ENCODE measurements at regions not wholly inside any gene's neighbourhood (a gene's known extent, or its start where the extent isn't known, plus 50 kb on each side); places are given as distances from the start of the nearest gene placed in this dataset.
"Not testable (repeated sequence)": the region's sequence is repeated elsewhere in the genome, so short reads cannot be mapped to it uniquely, and the experiment has no call there.

DNA sequence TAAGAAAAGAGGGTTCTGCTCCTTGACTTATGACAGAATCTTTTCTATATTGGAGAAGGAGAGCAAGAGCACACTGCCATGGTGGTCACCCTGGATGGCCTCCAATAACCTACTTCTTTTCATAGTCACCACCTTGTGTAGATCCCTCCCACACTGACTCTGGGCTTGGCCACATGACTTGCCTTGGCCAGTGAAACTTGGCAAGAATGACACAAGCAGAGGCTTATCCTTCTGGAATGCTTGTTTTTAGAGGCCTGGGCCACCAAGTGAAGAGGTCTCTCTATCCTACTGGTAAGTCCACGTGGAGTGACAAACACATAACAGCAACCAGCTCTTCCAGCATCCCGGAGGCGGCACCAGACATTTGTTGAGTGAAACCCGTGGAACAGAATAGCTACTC is 349.4 kb upstream of the JARID2 start:
- H3K4me1 ChIP-seq, result no peaks in the 10 kb centered on the region
- H3K9me3 ChIP-seq, result no peaks in the 10 kb centered on the region
- DNase-seq (ENCODE audit: low spot score in 2 of 2), result no peak
- H3K4me3 ChIP-seq, result no peak overlapping the region
- H3K36me3 ChIP-seq, result no peaks in the 10 kb centered on the region
- intact Hi-C loops (cut with DNase I), result no loop called here
- no peaks in the 10 kb centered on the region for H3K27me3 ChIP-seq
- H3K27ac ChIP-seq, result no peak overlapping the region
- TF ChIP-seq CTCF (IDR thresholded peaks at IDR 0.05), result no peak

- H3K27me3 ChIP-seq, result no peaks in the 10 kb centered on the region
- no peak for DNase-seq (ENCODE audit: low spot score in 2 of 2)
- no peaks in the 10 kb centered on the region for H3K9me3 ChIP-seq
- no peaks in the 10 kb centered on the region for H3K36me3 ChIP-seq
- no peak for TF ChIP-seq CTCF (IDR thresholded peaks at IDR 0.05)
- H3K4me3 ChIP-seq, result no peak overlapping the region
- intact Hi-C loops (cut with DNase I), result no loop called here
- H3K4me1 ChIP-seq, result no peaks in the 10 kb centered on the region
- no peak overlapping the region for H3K27ac ChIP-seq
These were observed 348.0 kb upstream of the JARID2 start for GRCh38 chr6:14897831-14898230.

DNA sequence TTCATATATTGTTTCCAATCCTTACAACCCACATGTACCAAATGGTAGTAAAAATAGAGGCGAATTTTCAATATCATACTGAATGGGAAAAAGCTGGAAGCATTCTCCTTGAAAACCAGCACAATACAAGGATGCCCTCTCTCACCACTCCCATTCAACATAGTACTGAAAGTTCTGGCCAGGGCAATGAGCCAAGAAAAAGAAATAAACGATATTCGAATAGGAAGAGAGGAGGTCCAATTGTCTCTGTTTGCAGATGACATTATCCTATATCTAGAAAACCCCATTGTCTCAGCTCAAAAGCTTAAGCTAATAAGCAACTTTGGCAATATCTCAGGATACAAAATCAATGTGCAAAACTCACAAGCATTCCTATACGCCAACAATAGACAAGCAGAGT is 346.4 kb upstream of the JARID2 start:
- intact Hi-C loops (cut with DNase I), result not testable (repeated sequence)

DNA sequence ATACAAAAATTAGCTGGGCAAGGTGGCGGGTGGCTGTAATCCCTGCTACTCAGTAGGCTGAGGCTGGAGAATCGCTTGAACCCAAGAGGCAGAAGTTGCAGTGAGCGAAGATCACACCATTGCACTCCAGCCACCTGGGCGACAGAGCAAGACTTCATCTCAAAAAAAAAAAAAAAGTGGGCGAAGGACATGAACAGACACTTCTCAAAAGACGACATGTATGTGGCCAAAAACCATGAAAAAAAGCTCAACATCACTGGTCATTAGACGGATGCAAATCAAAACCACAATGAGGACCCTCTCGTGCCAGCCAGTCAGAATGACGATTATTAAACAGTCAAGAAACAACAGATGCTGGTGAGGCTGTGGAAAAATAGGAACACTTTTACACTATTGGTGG is 344.9 kb upstream of the JARID2 start:
- TF ChIP-seq CTCF (IDR thresholded peaks at IDR 0.05), result no peak
- H3K4me1 ChIP-seq, result no peaks in the 10 kb centered on the region
- no peaks in the 10 kb centered on the region for H3K36me3 ChIP-seq
- H3K27ac ChIP-seq, result no peak overlapping the region
- no peaks in the 10 kb centered on the region for H3K27me3 ChIP-seq
- no peak for DNase-seq (ENCODE audit: low spot score in 2 of 2)
- no peak overlapping the region for H3K4me3 ChIP-seq
- no peaks in the 10 kb centered on the region for H3K9me3 ChIP-seq
- intact Hi-C loops (cut with DNase I), result no loop called here

More for the DNA sequence above, 346.4 kb upstream of the JARID2 start:
- not testable (repeated sequence) for H3K4me1 ChIP-seq; H3K4me3 ChIP-seq; H3K27me3 ChIP-seq; H3K9me3 ChIP-seq; H3K36me3 ChIP-seq; H3K27ac ChIP-seq; DNase-seq (ENCODE audit: low spot score in 2 of 2)

GRCh38 chr6:14903176-14904038 is 342.5 kb upstream of the JARID2 start:
- intact Hi-C loops (cut with DNase I), result no loop called here
- Histone ChIP-seq H3K4me3 (no peak overlapping the region), H3K27me3 (no peaks in the 10 kb centered on the region), H3K27ac (no peak overlapping the region), H3K36me3 (no peaks in the 10 kb centered on the region), H3K9me3 (no peaks in the 10 kb centered on the region), H3K4me1 (no peaks in the 10 kb centered on the region)
- DNase-seq (ENCODE audit: low spot score in 2 of 2), result no peak
- TF ChIP-seq CTCF (IDR thresholded peaks at IDR 0.05), result no peak

DNA sequence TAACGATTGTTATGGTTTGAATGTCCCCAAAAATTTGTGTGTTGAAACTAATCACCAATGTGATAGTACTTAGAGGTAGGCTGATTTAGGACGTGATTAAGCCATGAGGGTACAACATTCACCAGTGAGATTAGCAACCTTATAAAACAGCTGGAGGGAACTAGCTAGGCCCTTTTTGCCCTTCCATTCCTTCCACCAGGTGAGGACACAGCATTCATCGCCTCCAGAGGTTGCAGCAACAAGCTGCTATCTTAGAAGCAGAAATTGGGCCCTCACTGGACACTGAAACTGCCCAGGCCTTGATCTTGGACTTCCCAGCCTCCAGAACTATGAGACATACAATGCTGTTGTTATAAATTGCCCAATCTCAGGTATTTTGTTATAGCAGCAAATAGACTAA is 340.7 kb upstream of the JARID2 start:
- Histone ChIP-seq H3K36me3 (no peaks in the 10 kb centered on the region), H3K27ac (no peak overlapping the region), H3K27me3 (no peaks in the 10 kb centered on the region), H3K4me3 (no peak overlapping the region), H3K4me1 (no peaks in the 10 kb centered on the region), H3K9me3 (no peaks in the 10 kb centered on the region)
- intact Hi-C loops (cut with DNase I), result no loop called here
- no peak for TF ChIP-seq CTCF (IDR thresholded peaks at IDR 0.05)
- no peak for DNase-seq (ENCODE audit: low spot score in 2 of 2)
